Renal pelvis (tissue), 1 donor: ENCODE measurements at regions not wholly inside any gene's neighbourhood (a gene's known extent, or its start where the extent isn't known, plus 50 kb on each side); places are given as distances from the start of the nearest gene placed in this dataset.

Source experiments
- DNase-seq: peaks from one replicate; pipeline ENCODE4 v3.0.0-alpha.2; 2013

DNA sequence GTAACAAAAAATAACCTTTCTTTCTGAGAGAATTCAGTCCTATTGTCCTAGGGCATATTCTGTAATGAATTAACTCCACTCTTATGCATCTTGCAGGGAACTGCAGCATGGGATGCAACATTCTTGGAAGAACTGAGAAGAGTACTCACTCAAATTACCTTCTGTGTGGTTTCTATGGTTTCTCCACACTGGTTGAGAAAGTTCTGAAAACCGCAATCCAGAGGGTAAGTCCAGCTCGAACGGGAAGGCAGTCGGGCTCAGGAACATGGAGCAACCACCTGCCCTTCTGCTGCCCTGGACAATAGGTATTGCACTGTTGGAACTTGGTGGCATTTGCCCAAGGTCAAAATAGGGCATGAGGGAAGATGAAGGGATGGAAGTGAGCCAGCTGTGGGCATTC lies 59.6 kb upstream of the CDK13 start:
- no peak for DNase-seq

DNA sequence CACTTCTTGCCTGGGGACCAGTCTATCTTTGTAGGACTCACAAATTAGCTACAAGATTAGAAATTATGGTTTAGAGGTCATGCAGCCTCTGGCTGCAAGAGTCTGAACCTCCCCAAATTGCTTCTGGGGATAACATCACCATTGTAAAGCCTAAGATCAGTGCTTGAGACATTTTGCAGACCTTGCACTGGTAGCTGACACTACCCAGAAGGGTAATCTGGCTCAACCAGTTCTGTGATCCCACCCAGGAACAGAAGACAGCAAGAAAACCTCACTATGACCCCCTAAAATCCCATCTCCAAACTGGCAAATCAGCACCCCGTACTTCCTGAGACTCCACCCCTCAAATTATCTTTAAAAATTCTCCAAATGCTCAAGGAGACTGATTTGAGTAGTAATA lies 58.2 kb upstream of the CDK13 start:
- DNase-seq, result no peak

DNA sequence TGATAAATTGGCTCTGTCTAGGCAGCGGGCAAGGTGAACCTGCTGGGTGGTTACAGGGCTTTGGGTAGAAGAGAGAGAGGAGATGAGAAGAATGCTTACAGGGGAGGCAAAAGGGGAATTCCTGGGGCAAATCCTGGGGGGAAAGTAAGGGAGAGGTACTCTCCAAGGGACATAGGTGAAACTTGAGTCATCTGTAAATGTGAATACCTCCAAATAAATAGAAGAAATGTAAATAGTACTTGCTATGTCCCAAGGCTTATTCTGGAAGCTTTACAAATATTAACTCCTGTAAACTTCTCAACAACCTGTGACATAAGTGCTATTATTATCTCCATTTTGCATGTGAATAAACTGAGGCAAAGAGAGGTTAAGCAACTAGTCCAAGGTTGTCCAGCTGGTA lies 57.7 kb upstream of the CDK13 start:
- no peak for DNase-seq

DNA sequence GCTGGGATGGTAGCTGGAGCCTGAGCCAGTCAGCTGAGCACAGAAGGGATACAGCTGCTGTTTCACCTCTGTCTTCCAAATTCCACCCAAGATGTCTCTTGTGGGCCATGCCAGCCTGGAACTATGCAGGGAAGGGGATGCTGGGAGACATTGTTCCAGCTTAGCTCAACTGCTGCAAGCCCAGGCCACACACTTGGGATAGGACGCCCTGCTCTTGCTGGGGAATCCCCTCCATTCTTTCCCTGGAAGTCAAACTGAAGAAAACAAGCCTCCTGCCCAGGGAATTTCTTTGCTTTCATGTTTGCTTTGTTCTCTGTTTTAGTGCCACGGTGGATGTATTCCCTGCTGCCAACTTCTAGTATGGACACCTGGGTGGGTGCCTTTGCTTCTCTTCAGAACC lies 55.2 kb upstream of the CDK13 start:
- no peak for DNase-seq

DNA sequence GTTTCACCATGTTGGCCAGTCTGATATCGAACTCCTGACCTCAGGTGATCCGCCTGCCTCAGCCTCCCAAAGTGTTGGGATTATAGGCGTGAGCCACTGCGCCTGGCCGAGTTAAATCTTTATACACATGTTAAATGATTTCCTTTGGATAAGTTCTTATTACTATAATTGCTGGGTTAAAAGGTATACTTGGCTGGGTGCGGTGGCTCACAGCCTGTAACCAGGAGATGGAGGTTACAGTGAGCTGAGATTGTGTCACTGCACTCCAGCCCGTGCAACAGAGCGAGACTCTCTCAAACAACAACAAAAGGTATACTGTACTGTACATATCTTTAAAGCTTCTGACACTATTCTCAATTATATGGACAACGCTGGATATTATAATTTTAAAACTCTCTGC lies 53.2 kb upstream of the CDK13 start:
- DNase-seq, result no peak

DNA sequence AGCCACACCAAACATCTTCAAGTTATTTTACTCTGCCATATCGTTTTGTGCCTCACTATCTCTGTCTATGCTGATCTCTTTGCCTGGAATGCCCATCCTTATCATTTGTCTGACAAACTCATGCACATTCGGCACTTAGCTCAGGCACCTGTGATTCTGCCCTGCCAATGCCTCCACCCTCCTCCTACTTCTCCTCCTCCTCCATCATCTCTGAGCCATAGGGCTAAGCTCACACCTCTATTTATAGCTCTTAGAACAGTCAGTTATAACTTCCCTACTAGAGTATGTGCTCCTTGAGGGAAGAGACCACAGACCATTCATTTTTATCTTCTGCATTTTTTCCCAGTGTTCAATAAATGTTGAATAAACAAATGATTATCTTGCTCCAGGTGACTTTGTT lies 51.2 kb upstream of the CDK13 start:
- DNase-seq, result no peak
